NCI-H1417 (cell line): ENCODE measurements at regions not wholly inside any gene's neighbourhood (a gene's known extent, or its start where the extent isn't known, plus 50 kb on each side); places are given as distances from the start of the nearest gene placed in this dataset.
"Not testable (repeated sequence)": the region's sequence is repeated elsewhere in the genome, so short reads cannot be mapped to it uniquely, and the experiment has no call there.

ENCODE experiments used
- DNase-seq, 3 experiments: peaks; one replicate each; lab custom pipeline; 2025; lab: John Stamatoyannopoulos, UW

GRCh38 chr2:163187995-163188655 is 349.6 kb upstream of the KCNH7 start:
- DNase-seq = no peak

GRCh38 chr2:163187119-163187518 is 348.6 kb upstream of the KCNH7 start:
- no peak for DNase-seq

- no peak for DNase-seq
Observed at GRCh38 chr2:163185160-163185559, 346.6 kb upstream of the KCNH7 start.

DNA sequence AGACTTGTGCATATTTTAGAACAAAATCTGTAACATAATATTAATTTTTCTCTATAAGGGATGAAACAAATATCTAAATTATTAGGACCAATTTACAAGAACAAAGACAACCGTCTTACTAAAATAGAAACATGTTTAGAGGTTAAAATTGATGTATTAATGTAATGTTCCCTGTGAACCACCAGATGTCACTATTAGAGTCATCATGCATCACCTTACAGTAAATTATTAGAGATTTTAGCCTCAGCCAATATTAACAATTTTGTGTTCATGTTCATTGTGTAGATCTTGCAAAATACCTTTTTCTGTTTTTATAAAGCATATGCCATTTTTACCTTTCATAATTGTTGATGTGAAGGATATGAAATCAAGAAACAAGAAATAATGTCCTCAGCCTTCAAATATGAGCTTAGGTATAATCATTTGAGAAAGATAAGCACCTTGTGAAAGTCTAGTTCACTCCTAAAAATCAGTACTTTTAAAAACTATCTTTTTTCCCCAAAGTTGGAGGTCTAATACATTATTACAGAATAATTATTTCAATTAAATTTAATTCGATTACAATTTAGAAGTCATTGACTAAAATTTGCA is 344.3 kb upstream of the KCNH7 start:
- DNase-seq = peak in 2 of 3 experiments; percentile 3 to 4

GRCh38 chr2:163177592-163177991 is 339.0 kb upstream of the KCNH7 start:
- no peak for DNase-seq

- DNase-seq = no peak
Observed at GRCh38 chr2:163175294-163175693, 336.7 kb upstream of the KCNH7 start.

GRCh38 chr2:163173591-163173990 is 335.0 kb upstream of the KCNH7 start:
- DNase-seq = no peak

DNA sequence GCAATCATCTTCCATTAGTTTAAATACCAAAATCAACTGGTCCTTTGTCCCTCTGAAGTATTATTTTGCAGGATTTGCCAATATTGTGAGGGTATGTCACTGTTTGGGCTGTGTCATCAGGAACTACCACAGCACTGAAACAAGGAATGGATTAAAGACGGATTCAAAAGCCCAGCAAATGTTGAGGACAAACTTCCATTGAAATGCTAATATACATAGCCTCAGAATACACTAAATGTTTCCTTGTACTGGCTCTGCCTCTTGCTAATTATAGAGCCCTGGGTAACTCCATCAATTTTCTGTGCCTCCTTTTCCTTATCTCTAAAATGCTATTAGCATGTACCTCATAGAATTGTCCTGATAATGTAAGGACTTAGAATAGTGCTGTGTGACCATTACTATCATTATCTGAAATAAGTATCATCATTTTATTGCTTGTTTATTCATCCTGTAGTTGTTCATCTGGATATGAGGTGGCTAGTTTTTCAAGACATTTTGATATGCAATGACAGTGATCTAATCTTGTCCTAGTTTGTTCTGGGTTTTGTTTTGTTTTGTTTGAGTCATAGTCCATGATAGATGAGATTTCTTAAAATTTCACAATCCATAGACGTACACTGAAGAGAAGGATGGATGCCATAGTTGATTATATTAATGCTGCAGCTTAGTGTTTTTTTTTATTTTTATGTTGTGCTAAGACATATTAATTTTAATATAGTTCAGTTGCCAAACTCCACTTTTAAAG is 333.4 kb upstream of the KCNH7 start:
- no peak for DNase-seq

GRCh38 chr2:163157891-163158496 is 319.4 kb upstream of the KCNH7 start:
- DNase-seq = no peak

- no peak for DNase-seq
Observed at GRCh38 chr2:163157411-163157810, 318.8 kb upstream of the KCNH7 start.

- DNase-seq = no peak
Observed at GRCh38 chr2:163155925-163156324, 317.4 kb upstream of the KCNH7 start.

DNA sequence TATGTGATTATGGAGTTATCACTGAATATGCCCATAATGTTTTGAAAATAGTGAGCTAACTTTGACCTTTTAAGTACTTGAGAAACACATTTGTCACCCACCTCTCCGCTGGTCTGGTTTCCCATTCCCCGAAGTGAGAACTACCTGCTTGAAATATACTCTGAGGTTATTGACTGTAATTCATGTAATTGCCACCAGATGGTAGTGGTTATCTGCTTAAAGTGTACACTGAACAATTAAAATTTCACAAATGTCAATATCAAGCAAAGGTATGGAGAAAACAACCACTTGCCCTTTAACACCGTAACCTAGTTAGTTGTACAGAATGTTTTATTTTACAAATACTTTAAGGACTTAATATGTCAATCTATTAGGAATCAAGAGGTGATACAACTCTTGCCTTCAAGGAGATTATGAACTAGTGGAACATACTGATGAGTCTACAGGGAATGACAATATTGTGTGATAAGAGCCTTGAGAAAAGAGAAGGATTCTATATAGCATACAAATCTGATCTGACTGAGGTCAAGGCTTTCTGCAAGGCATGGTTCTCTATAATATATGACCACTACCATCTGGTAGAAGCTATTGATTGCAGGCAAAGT is 316.8 kb upstream of the KCNH7 start:
- peak in 2 of 3 experiments; percentile 37 to 61 for DNase-seq

DNA sequence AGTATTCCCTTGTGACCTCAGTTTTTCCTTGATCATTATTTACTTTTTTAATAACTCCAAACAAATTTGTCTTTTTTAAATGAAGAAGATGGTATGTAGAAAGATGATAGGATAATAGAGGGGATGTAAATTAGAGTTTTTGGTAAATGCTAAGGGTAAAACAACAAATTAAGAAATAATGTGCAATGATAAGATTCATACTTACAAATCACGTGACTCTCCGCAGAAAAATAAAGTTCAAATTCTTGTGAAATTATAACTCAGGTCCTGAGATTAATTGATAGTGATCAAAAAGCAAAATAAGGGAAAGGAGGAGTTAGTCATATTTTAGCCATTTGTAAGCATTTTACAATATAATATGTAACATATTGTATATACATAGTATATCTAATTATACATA is 304.1 kb upstream of the KCNH7 start:
- no peak for DNase-seq

DNA sequence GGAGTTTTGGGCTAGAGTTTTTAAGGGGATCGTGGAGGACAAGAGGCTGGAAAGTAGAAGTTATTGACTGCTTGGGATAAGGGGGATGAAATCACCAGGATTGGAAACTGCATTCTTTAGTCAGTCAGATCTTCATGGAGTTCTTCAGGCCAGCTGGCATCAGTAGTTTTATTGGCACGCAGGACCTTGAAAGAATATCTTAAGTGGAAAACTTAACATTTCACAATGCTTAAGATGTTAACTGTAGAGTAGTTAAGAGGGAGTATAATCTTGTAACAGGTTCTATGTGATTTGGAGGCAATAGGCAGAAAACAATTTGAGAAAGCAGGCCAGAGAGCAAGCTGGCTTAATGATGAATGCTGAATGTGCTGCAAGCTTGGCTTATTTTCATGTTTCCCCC is 300.4 kb upstream of the KCNH7 start:
- no peak for DNase-seq

- no peak for DNase-seq
Observed at GRCh38 chr2:163135256-163135655, 296.7 kb upstream of the KCNH7 start.

DNA sequence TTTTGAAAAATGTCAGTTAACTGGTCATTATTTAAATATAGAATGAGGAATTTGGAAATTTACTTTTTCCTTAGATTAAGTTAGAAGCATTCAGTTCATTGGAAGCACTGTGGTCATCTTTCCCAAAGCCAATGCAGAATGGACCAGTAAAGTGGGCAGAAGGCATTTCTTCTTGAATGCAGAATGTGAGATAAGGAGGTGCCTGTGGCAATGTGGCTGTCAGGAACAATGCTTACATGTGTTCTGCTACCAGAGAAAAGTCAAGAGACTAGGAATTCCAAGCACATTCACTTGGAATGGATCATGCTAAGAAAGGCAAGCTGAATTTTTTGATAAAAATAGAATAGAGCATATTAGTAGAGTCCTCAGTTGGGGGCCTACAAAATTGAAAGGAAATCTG is 295.0 kb upstream of the KCNH7 start:
- DNase-seq = no peak

DNA sequence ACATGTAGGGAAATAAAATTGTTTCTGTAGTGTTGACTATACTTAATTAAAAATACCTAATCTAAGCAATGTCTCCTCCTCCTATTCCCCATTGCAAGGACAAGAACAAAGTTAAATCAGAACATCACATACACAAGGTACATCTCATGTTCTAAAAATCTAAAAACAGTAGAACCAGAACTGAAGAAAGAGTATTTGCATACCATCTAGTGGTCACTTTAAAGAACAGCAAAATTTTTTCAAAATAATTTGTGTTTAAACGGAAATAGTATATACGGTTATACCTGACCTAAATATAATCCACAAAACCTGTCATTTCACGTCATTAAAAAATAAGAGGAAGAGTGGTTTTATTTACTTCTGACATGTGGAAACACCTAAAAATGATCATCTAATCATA is 294.3 kb upstream of the KCNH7 start:
- DNase-seq = peak in 1 of 3 experiments; percentile 4

DNA sequence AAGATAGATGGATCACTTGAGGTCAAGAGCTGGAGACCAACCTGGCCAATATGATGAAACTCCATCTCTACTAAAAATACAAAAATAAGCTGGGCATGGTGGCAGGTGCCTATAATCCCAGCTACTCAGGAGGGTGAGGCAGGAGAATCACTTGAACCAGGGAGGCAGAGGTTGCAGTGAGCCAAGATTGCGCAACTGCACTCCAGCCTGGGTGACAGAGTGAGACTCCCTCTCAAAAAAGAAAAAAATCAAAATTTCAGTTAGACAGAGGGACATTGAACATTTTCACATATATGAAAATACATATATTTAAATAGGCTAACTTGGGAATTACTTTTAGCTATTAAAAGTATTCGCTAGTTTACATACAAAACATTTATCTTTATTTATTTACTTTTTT is 293.6 kb upstream of the KCNH7 start:
- not testable (repeated sequence) for DNase-seq

- DNase-seq = no peak
Observed at GRCh38 chr2:163123526-163123925, 285.0 kb upstream of the KCNH7 start.

- DNase-seq = no peak
Observed at GRCh38 chr2:163122257-163122656, 283.7 kb upstream of the KCNH7 start.

GRCh38 chr2:163121483-163121882 is 282.9 kb upstream of the KCNH7 start:
- no peak for DNase-seq

DNA sequence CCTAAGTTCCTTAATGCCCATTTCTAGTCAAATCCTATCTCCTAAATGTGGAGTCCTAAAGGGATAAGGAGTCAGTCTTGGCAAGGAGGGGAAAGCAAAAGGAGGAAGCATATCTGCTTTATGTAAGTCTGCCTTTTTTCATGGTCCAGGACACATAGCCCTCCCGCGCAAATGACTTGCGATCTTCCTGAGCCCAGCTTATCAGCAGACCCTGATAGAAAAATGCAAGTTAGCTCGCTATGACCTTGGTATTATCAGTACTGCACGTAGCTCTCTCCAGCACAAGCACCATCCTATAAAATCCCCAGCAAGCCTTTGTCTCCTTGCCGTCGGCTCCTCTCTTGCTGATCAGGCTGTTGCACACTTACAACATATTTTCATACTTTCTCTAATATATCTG is 281.4 kb upstream of the KCNH7 start:
- DNase-seq = no peak

DNA sequence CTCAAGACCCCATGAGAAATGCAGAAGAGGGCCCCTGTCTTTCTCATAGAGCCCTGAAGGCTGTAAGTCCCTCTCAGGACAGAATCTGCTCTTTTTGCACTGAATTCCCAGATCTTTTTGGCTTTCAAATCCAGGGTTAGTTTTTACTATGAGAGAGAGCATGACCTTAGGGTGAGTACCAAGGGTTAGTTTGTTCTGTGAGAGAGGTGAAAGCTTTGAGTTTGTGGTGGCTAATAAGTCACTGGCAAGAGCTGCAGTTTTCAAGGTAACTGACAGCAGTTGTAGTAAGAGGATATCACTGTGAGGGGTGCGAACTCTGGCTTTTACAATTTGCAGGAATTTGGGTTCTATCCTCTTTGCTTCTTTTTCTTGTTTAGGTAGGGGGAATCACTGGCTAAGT is 248.4 kb upstream of the KCNH7 start:
- DNase-seq = no peak
